CD14-positive monocyte (primary cell): ENCODE measurements at regions not wholly inside any gene's neighbourhood (a gene's known extent, or its start where the extent isn't known, plus 50 kb on each side); places are given as distances from the start of the nearest gene placed in this dataset.

ENCODE experiments used
- DNase-seq, 3 donors: peaks; one replicate each; pipeline ENCODE4 v3.0.0-alpha.2; 2011 to 2022
- H2AFZ ChIP-seq: 2 replicates; pipeline ENCODE4 v1.6.0; 2012; ENCODE audit warnings: mild to moderate bottlenecking, low read depth, low read length, inconsistent platforms; ENCODE audit not compliant: insufficient read depth, poor library complexity, severe bottlenecking
- H3K27ac ChIP-seq, 2 donors: 1 replicate in 1 of 2; 2 replicates in 1 of 2; pipeline ENCODE4 v1.5.1; 2012 to 2013; ENCODE audit warnings: low read length in 2 of 2, control low read depth in 1 of 2, inconsistent platforms in 1 of 2, low read depth in 1 of 2, mild to moderate bottlenecking in 1 of 2
- H3K27me3 ChIP-seq, 2 donors: one replicate each; pipeline versions ENCODE4 v1.6.0 to v1.6.1; 2011 to 2013; ENCODE audit warnings: low read length in 2 of 2; ENCODE audit not compliant: control insufficient read depth in 2 of 2, insufficient read depth in 2 of 2
- H3K36me3 ChIP-seq, 2 donors: replicated peaks in 1 of 2; 1 replicate in 1 of 2; 2 replicates in 1 of 2; pipeline versions ENCODE4 v1.5.1 to v1.6.1; 2012 to 2013; ENCODE audit warnings: low read length in 2 of 2, control low read depth in 1 of 2, inconsistent platforms in 1 of 2, mild to moderate bottlenecking in 1 of 2; ENCODE audit not compliant: insufficient read depth in 2 of 2, control insufficient read depth in 1 of 2
- H3K4me1 ChIP-seq, 2 donors: 1 replicate in 1 of 2; 2 replicates in 1 of 2; pipeline versions ENCODE4 v1.5.1 to v1.6.1; 2012 to 2013; ENCODE audit warnings: low read length in 2 of 2, control low read depth in 1 of 2, inconsistent platforms in 1 of 2, mild to moderate bottlenecking in 1 of 2, moderate library complexity in 1 of 2; ENCODE audit not compliant: insufficient read depth in 2 of 2, control insufficient read depth in 1 of 2
- H3K4me2 ChIP-seq: replicated peaks from 2 replicates; pipeline ENCODE3; 2012; ENCODE audit warnings: low read length, moderate library complexity, mild to moderate bottlenecking; ENCODE audit not compliant: poor library complexity, severe bottlenecking; ENCODE audit errors: extremely low read depth
- H3K4me3 ChIP-seq, 3 experiments: fragments of 200-600 bp in 1 of 3; sonication (generic) in 1 of 3; replicated peaks in 1 of 3; 1 replicate in 2 of 3; 2 replicates in 1 of 3; pipeline ENCODE4 v1.5.1; 2011 to 2013; ENCODE audit warnings: low read length in 3 of 3, mild to moderate bottlenecking in 3 of 3, control low read depth in 2 of 3, low read depth in 2 of 3, inconsistent platforms in 1 of 3, moderate library complexity in 1 of 3
- H3K79me2 ChIP-seq: 2 replicates; pipeline ENCODE4 v1.6.0; 2012; ENCODE audit warnings: mild to moderate bottlenecking, control low read depth, inconsistent platforms, low read length, moderate library complexity; ENCODE audit not compliant: insufficient read depth
- H3K9ac ChIP-seq: 2 replicates; pipeline ENCODE4 v1.6.0; 2017; ENCODE audit warnings: low read length, mild to moderate bottlenecking; ENCODE audit not compliant: insufficient read depth, poor library complexity, severe bottlenecking
- H3K9me3 ChIP-seq, 2 donors: replicated peaks in 1 of 2; 1 replicate in 1 of 2; 2 replicates in 1 of 2; pipeline versions ENCODE4 v1.5.1 to v1.6.1; 2012 to 2013; ENCODE audit warnings: low read length in 2 of 2, control low read depth in 1 of 2; ENCODE audit not compliant: control insufficient read depth in 1 of 2, insufficient read depth in 1 of 2
- H4K20me1 ChIP-seq: 2 replicates; pipeline ENCODE4 v1.6.0; 2012; ENCODE audit warnings: mild to moderate bottlenecking, low read length, control low read depth, moderate library complexity; ENCODE audit not compliant: insufficient read depth
- H3K27ac Mint-ChIP-seq, 7 donors: one replicate each; pipeline ENCODE4 v1.8.0; 2020; ENCODE audit warnings: mild to moderate bottlenecking in 7 of 7, mixed read lengths in 7 of 7, moderate library complexity in 6 of 7, inconsistent platforms in 2 of 7
- H3K27me3 Mint-ChIP-seq, 3 donors: one replicate each; pipeline ENCODE4 v1.8.0; 2021 to 2022; ENCODE audit warnings: low read depth in 3 of 3, mild to moderate bottlenecking in 3 of 3, mixed read lengths in 3 of 3, moderate library complexity in 3 of 3, inconsistent platforms in 1 of 3
- H3K36me3 Mint-ChIP-seq, 2 donors: one replicate each; pipeline ENCODE4 v1.8.0; 2020; ENCODE audit warnings: mixed read lengths in 2 of 2, inconsistent platforms in 1 of 2, mild to moderate bottlenecking in 1 of 2
- H3K4me1 Mint-ChIP-seq: one replicate; pipeline ENCODE4 v1.8.0; 2020; ENCODE audit warnings: mild to moderate bottlenecking, mixed read lengths
- H3K4me3 Mint-ChIP-seq, 2 donors: one replicate each; pipeline ENCODE4 v1.8.0; 2020; ENCODE audit warnings: mild to moderate bottlenecking in 2 of 2, mixed read lengths in 2 of 2, moderate library complexity in 1 of 2
- H3K9me3 Mint-ChIP-seq, 7 donors: one replicate each; pipeline ENCODE4 v1.8.0; 2020 to 2022; ENCODE audit warnings: mixed read lengths in 7 of 7, mild to moderate bottlenecking in 6 of 7, moderate library complexity in 6 of 7, inconsistent platforms in 2 of 7
- WGBS: methylation state at CpG from one replicate; pipeline ENCODE4 v1.1.5; 2013; ENCODE audit warnings: missing lambda C conversion rate; ENCODE audit not compliant: insufficient coverage; 5-methylcytosine and 5-hydroxymethylcytosine counted together
- intact Hi-C, 2 donors: fragments of 100-400 bp; cut with micrococcal nuclease; formaldehyde crosslinking; loops; one replicate each; pipeline versions ENCODE4 v1.15.0 to v1.15.1; 2023
- TF ChIP-seq, protein P1 (sequence below): fragments of 200-600 bp; IDR thresholded peaks from one replicate; pipeline ENCODE4 v1.8.0; 2022; ENCODE audit warnings: antibody characterized with exemption, mild to moderate bottlenecking

GRCh38 chr18:69128566-69128965, 272.1 kb upstream of the DOK6 start:
- no peaks in the 10 kb centered on the region for H4K20me1 ChIP-seq
- Mint-ChIP-seq H3K27ac (no peak overlapping the region), H3K4me3 (no peak overlapping the region), H3K36me3 (no peaks in the 10 kb centered on the region), H3K4me1 (no peaks in the 10 kb centered on the region), H3K9me3 (peaks cover 2 to 13% (median 4%) of the 10 kb centered on the region in 7 donors), H3K27me3 (no peaks in the 10 kb centered on the region)
- no peaks in the 10 kb centered on the region for H3K27me3 ChIP-seq
- TF ChIP-seq, protein P1, sequence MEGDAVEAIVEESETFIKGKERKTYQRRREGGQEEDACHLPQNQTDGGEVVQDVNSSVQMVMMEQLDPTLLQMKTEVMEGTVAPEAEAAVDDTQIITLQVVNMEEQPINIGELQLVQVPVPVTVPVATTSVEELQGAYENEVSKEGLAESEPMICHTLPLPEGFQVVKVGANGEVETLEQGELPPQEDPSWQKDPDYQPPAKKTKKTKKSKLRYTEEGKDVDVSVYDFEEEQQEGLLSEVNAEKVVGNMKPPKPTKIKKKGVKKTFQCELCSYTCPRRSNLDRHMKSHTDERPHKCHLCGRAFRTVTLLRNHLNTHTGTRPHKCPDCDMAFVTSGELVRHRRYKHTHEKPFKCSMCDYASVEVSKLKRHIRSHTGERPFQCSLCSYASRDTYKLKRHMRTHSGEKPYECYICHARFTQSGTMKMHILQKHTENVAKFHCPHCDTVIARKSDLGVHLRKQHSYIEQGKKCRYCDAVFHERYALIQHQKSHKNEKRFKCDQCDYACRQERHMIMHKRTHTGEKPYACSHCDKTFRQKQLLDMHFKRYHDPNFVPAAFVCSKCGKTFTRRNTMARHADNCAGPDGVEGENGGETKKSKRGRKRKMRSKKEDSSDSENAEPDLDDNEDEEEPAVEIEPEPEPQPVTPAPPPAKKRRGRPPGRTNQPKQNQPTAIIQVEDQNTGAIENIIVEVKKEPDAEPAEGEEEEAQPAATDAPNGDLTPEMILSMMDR: no peak
- 100% methylated on average over 4 of the region's 5 CpGs for WGBS
- no peak overlapping the region for H2AFZ ChIP-seq
- no peaks in the 10 kb centered on the region for H3K36me3 ChIP-seq
- no peaks in the 10 kb centered on the region for H3K79me2 ChIP-seq
- no peak overlapping the region for H3K4me3 ChIP-seq
- no peaks in the 10 kb centered on the region for H3K4me1 ChIP-seq
- H3K9me3 ChIP-seq: peaks cover 8% of the 10 kb centered on the region in 2 donors
- H3K9ac ChIP-seq: no peak overlapping the region
- no peak for DNase-seq
- intact Hi-C loops: no loop called here
- no peak overlapping the region for H3K27ac ChIP-seq
- H3K4me2 ChIP-seq: no peak overlapping the region

GRCh38 chr18:69128978-69129377, 271.7 kb upstream of the DOK6 start:
- intact Hi-C loops: no loop called here
- H3K4me3 Mint-ChIP-seq: no peak overlapping the region
- no peaks in the 10 kb centered on the region for H3K27me3 Mint-ChIP-seq
- H3K9me3 Mint-ChIP-seq: peaks cover 2 to 13% (median 4%) of the 10 kb centered on the region in 7 donors
- Histone ChIP-seq H3K4me1 (no peaks in the 10 kb centered on the region), H3K79me2 (no peaks in the 10 kb centered on the region), H3K4me2 (no peak overlapping the region), H3K36me3 (no peaks in the 10 kb centered on the region), H3K9ac (no peak overlapping the region), H3K4me3 (no peak overlapping the region), H4K20me1 (no peaks in the 10 kb centered on the region), H3K27ac (no peak overlapping the region), H3K9me3 (peaks cover 8% of the 10 kb centered on the region in 2 donors), H3K27me3 (no peaks in the 10 kb centered on the region), H2AFZ (no peak overlapping the region)
- 88% methylated on average over 1 of the region's 3 CpGs for WGBS
- no peaks in the 10 kb centered on the region for H3K4me1 Mint-ChIP-seq
- TF ChIP-seq, protein P1: no peak
- DNase-seq: no peak
- no peaks in the 10 kb centered on the region for H3K36me3 Mint-ChIP-seq
- no peak overlapping the region for H3K27ac Mint-ChIP-seq
